ENCODE measurements at regions not wholly inside any gene's neighbourhood (a gene's known extent, or its start where the extent isn't known, plus 50 kb on each side); places are given as distances from the start of the nearest gene placed in this dataset.

DNA sequence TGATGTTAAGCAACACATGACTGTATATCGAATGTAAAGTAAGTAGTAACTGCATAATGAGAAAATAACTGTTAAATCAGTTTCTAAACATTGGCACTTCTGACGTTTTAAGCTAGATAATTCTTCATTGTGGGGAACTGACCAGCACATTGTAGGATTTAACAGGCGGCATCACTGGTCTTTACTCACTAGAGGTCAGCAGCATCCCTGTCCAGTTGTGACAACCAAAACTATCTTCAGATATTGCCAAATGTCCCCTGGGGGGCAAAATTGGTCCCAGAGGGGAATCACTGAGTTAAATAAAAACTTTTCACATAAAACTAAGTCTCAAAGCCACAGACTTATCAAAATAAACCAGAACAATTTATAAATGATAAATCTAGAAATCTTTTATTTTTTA is 65.3 kb downstream of the BLTP3B start:
- TF ChIP-seq, protein P1, sequence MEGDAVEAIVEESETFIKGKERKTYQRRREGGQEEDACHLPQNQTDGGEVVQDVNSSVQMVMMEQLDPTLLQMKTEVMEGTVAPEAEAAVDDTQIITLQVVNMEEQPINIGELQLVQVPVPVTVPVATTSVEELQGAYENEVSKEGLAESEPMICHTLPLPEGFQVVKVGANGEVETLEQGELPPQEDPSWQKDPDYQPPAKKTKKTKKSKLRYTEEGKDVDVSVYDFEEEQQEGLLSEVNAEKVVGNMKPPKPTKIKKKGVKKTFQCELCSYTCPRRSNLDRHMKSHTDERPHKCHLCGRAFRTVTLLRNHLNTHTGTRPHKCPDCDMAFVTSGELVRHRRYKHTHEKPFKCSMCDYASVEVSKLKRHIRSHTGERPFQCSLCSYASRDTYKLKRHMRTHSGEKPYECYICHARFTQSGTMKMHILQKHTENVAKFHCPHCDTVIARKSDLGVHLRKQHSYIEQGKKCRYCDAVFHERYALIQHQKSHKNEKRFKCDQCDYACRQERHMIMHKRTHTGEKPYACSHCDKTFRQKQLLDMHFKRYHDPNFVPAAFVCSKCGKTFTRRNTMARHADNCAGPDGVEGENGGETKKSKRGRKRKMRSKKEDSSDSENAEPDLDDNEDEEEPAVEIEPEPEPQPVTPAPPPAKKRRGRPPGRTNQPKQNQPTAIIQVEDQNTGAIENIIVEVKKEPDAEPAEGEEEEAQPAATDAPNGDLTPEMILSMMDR (IDR thresholded peaks at IDR 0.05; ENCODE audit: low read depth, low read length) = no peak
- no peak for TF ChIP-seq EZH2phosphoT487 (IDR thresholded peaks at IDR 0.05; ENCODE audit: low read depth)

All from OCI-LY3 (cell line).